ENCODE measurements at regions not wholly inside any gene's neighbourhood (a gene's known extent, or its start where the extent isn't known, plus 50 kb on each side); places are given as distances from the start of the nearest gene placed in this dataset.
A peak's percentile ranks its signal among the peaks of the same experiment; 100 is the strongest.
"Not testable (repeated sequence)": the region's sequence is repeated elsewhere in the genome, so short reads cannot be mapped to it uniquely, and the experiment has no call there.

GRCh38 chr16:21370791-21371190 is 92.7 kb upstream of the CRYM start:
- H3K4me3 Mint-ChIP-seq; H3K4me1 Mint-ChIP-seq; H3K36me3 Mint-ChIP-seq (ENCODE audit: low read depth); H3K27ac Mint-ChIP-seq; H3K27me3 Mint-ChIP-seq (ENCODE audit: low read depth); H3K9me3 Mint-ChIP-seq: not testable (repeated sequence)

GRCh38 chr16:21368973-21369942 is 91.2 kb upstream of the CRYM start:
- not testable (repeated sequence) for H3K27ac Mint-ChIP-seq; H3K9me3 Mint-ChIP-seq; H3K27me3 Mint-ChIP-seq (ENCODE audit: low read depth); H3K36me3 Mint-ChIP-seq (ENCODE audit: low read depth); H3K4me1 Mint-ChIP-seq; H3K4me3 Mint-ChIP-seq

DNA sequence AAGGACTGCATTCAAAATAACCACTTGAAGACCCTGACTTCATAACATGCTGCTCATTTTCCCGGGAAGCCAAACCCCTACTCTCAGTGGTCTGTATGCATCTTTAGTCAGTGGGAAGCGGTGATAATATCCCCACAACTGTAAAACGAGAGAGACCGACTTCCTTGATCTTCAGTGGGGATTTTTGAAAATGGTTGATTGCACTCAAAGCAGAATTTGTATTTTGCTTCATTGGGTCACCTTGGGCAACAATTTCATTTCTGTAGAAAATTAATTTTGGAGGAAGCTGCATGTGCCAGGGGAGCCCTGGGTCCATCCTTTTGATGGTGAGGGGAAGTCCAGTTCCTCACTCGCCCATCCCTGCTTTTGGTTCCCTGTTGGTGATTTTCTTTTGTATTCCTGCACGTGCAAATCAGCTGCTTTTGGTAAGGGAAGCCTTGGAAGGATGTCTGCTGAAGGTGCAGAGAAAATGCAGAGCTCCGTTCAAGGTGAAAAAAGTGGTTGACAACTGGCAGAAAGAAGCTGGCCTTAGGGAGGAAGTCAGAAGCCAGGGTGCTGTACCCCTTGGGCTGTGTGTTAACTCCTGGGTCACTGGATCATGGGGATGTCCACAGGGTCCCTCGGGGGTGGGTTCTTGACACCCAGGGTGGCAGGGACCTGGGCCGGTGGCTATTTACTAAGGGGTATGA is 89.8 kb upstream of the CRYM start:
- H3K4me1 Mint-ChIP-seq; H3K9me3 Mint-ChIP-seq; H3K4me3 Mint-ChIP-seq; H3K27ac Mint-ChIP-seq; H3K27me3 Mint-ChIP-seq (ENCODE audit: low read depth); H3K36me3 Mint-ChIP-seq (ENCODE audit: low read depth): not testable (repeated sequence)

DNA sequence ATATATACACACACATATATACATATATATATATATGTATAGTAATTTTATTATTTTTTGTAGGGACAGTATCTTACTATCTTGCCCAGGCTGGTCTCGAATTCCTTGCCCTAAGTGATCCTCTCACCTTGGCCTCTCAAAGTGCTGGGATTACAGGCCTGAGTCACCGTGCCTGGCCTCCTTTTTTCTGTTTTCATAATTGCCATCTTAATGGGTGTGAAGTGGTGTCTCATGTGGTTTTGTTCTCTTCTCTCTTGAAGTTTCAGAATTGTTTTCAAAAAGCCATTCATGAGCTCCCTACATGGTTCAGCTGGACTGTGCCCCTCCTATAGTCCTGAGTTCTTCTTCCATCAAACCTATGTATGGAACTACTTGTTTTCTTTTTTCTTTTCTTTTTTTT is 88.9 kb upstream of the CRYM start:
- H3K9me3 Mint-ChIP-seq; H3K4me1 Mint-ChIP-seq; H3K36me3 Mint-ChIP-seq (ENCODE audit: low read depth); H3K4me3 Mint-ChIP-seq; H3K27ac Mint-ChIP-seq; H3K27me3 Mint-ChIP-seq (ENCODE audit: low read depth): not testable (repeated sequence)

DNA sequence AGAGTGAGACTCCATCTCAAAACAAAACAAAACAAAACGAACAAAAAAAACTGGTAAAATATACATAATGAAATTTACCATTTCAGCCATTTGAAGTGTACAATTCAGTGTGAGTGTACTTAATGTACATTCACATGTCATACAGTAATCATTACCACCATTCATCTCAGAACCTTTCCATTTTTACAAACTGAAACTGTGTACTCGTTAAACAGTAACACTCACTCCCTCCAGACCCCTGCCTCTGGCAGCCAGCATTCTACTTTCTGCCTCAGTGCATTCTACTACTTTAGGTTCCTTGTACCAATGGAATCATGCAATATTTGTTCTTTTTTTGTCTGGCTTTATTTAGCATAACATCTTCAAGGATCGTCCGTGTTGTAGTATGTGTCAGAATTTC is 87.5 kb upstream of the CRYM start:
- peak overlapping the region in 1 of 3 experiments; percentile 76 for H3K27ac Mint-ChIP-seq
- not testable (repeated sequence) for H3K4me3 Mint-ChIP-seq; H3K9me3 Mint-ChIP-seq; H3K27me3 Mint-ChIP-seq (ENCODE audit: low read depth); H3K36me3 Mint-ChIP-seq (ENCODE audit: low read depth); H3K4me1 Mint-ChIP-seq

DNA sequence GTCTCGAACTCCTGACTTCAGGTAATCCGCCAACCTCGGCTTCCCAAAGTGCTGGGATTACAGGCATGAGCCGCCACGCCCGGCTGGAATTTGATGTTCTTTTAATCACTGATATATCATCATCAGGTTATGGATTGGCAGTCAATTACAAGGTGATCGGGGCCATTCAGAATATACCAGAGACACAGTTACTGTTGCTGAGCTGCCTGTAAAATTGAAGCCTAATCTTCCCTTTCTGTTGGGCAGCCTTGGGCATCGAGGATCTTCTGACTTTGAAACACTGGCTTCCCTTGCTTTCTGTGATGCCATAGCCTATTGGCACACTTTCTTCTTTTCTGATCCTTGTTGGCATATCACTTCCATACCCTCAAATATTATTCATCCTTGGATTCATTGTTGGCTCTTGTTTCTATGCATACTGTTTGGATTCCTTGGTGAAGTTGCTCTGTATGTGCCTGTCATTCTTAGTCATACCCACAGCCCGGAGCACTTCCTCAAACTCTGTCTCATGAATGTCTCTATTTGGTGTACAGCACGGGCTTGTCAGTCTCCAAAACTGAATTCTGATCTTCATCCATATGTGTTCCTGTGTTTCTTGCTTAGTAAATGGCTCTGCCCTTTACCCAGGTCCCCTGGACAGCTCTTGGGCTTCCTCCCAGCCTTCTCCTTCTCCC is 85.6 kb upstream of the CRYM start:
- H3K4me1 Mint-ChIP-seq; H3K36me3 Mint-ChIP-seq (ENCODE audit: low read depth); H3K4me3 Mint-ChIP-seq; H3K9me3 Mint-ChIP-seq; H3K27ac Mint-ChIP-seq; H3K27me3 Mint-ChIP-seq (ENCODE audit: low read depth): not testable (repeated sequence)

DNA sequence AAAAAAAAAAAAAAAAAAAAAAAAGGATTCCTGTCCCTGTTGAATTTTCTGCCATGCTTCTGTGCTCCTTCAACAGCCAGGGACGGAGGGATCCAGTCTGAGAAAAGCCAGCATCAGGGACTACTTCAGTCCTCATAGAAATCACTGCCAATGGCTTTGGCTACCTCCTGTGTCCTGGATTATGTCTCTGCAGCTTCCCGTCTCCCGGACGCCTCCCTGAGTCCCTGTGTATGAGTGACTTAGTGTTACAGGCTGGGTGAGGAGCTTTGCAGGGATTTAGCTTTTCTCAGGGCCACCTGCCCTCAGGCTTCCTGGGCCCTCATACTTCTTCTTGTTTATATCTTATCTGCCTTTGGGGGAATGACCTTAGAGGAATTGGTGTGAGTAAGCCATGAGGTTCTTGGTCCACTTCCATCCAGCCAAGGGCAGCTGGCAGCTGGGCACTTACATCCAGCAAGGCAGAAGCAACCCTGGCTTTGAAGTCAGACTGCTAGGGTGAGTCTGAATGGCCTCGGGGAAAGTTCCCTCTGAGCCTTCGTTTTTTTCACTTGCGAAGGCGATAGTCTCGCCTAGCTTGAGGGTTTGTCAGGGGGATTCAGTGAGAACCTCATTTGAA is 83.6 kb upstream of the CRYM start:
- peak overlapping the region in 1 of 3 experiments; percentile 68 for H3K27ac Mint-ChIP-seq
- H3K4me3 Mint-ChIP-seq; H3K4me1 Mint-ChIP-seq; H3K27me3 Mint-ChIP-seq (ENCODE audit: low read depth); H3K36me3 Mint-ChIP-seq (ENCODE audit: low read depth); H3K9me3 Mint-ChIP-seq: not testable (repeated sequence)

DNA sequence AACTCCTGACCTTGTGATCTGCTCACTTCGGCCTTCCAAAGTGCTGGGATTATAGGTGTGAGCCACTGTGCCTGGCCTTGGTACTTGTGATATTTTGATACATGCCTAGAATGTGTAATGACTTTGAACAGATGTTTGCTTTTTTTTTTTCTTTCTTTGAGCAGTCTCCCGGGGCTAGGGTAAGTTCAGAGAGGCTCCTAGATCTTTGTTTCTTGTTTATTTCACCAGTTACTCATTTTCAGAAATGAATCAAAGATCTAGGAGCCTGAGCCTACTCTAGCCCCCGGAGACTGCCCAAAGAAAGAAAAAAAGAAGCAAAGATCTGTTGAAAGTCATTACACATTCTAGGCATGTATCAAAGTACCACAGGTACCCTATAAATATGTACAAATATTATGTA is 83.0 kb upstream of the CRYM start:
- H3K27me3 Mint-ChIP-seq (ENCODE audit: low read depth); H3K4me1 Mint-ChIP-seq; H3K9me3 Mint-ChIP-seq: not testable (repeated sequence)

GRCh38 chr16:21359513-21359912 is 81.4 kb upstream of the CRYM start:
- not testable (repeated sequence) for H3K27me3 Mint-ChIP-seq (ENCODE audit: low read depth); H3K4me3 Mint-ChIP-seq; H3K36me3 Mint-ChIP-seq (ENCODE audit: low read depth); H3K9me3 Mint-ChIP-seq; H3K4me1 Mint-ChIP-seq
- peak overlapping the region in 2 of 3 experiments; percentile 15 to 35 for H3K27ac Mint-ChIP-seq

More for the DNA sequence above, 83.0 kb upstream of the CRYM start:
- not testable (repeated sequence) for H3K4me3 Mint-ChIP-seq; H3K27ac Mint-ChIP-seq; H3K36me3 Mint-ChIP-seq (ENCODE audit: low read depth)

GRCh38 chr16:21358261-21358795 is 80.2 kb upstream of the CRYM start:
- H3K27ac Mint-ChIP-seq; H3K4me3 Mint-ChIP-seq; H3K4me1 Mint-ChIP-seq; H3K36me3 Mint-ChIP-seq (ENCODE audit: low read depth); H3K27me3 Mint-ChIP-seq (ENCODE audit: low read depth); H3K9me3 Mint-ChIP-seq: not testable (repeated sequence)

GRCh38 chr16:21356308-21356707 is 78.2 kb upstream of the CRYM start:
- H3K4me3 Mint-ChIP-seq; H3K27ac Mint-ChIP-seq; H3K27me3 Mint-ChIP-seq (ENCODE audit: low read depth); H3K4me1 Mint-ChIP-seq; H3K9me3 Mint-ChIP-seq; H3K36me3 Mint-ChIP-seq (ENCODE audit: low read depth): not testable (repeated sequence)

- not testable (repeated sequence) for H3K9me3 Mint-ChIP-seq; H3K36me3 Mint-ChIP-seq (ENCODE audit: low read depth); H3K4me1 Mint-ChIP-seq; H3K27ac Mint-ChIP-seq; H3K4me3 Mint-ChIP-seq
- peaks cover 11% of the 10 kb centered on the region for H3K27me3 Mint-ChIP-seq (ENCODE audit: low read depth)
Observed at GRCh38 chr16:21351433-21351832, 73.3 kb upstream of the CRYM start.

- peaks cover 11% of the 10 kb centered on the region for H3K27me3 Mint-ChIP-seq (ENCODE audit: low read depth)
- H3K27ac Mint-ChIP-seq; H3K4me1 Mint-ChIP-seq; H3K4me3 Mint-ChIP-seq; H3K9me3 Mint-ChIP-seq; H3K36me3 Mint-ChIP-seq (ENCODE audit: low read depth): not testable (repeated sequence)
Observed at GRCh38 chr16:21350851-21351250, 72.8 kb upstream of the CRYM start.

- H3K4me3 Mint-ChIP-seq; H3K9me3 Mint-ChIP-seq; H3K27ac Mint-ChIP-seq; H3K4me1 Mint-ChIP-seq; H3K36me3 Mint-ChIP-seq (ENCODE audit: low read depth): not testable (repeated sequence)
- peaks cover 11% of the 10 kb centered on the region for H3K27me3 Mint-ChIP-seq (ENCODE audit: low read depth)
Observed at GRCh38 chr16:21349336-21349735, 71.2 kb upstream of the CRYM start.

All from nephron (organoid).